ENCODE measurements at regions not wholly inside any gene's neighbourhood (a gene's known extent, or its start where the extent isn't known, plus 50 kb on each side); places are given as distances from the start of the nearest gene placed in this dataset.
A peak's percentile ranks its signal among the peaks of the same experiment; 100 is the strongest.
"Not testable (repeated sequence)": the region's sequence is repeated elsewhere in the genome, so short reads cannot be mapped to it uniquely, and the experiment has no call there.

- no peak for DNase-seq (ENCODE audit: low spot score)
Observed at GRCh38 chr1:70819785-70820184, 227.8 kb downstream of the PTGER3 start.

GRCh38 chr1:70820396-70820795 is 227.2 kb downstream of the PTGER3 start:
- no peak for DNase-seq (ENCODE audit: low spot score)

GRCh38 chr1:70820995-70821394 is 226.6 kb downstream of the PTGER3 start:
- DNase-seq (ENCODE audit: low spot score): no peak

- DNase-seq (ENCODE audit: low spot score): no peak
Observed at GRCh38 chr1:70826428-70826827, 221.2 kb downstream of the PTGER3 start.

- DNase-seq (ENCODE audit: low spot score): no peak
Observed at GRCh38 chr1:70827030-70827429, 220.6 kb downstream of the PTGER3 start.

GRCh38 chr1:70828177-70828576 is 219.4 kb downstream of the PTGER3 start:
- no peak for DNase-seq (ENCODE audit: low spot score)

- DNase-seq (ENCODE audit: low spot score): not testable (repeated sequence)
Observed at GRCh38 chr1:70834365-70834764, 213.3 kb downstream of the PTGER3 start.

GRCh38 chr1:70836456-70836855 is 211.2 kb downstream of the PTGER3 start:
- no peak for DNase-seq (ENCODE audit: low spot score)

GRCh38 chr1:70840260-70840953 is 207.2 kb downstream of the PTGER3 start:
- peak; percentile 2 for DNase-seq (ENCODE audit: low spot score)

- DNase-seq (ENCODE audit: low spot score): no peak
Observed at GRCh38 chr1:70842562-70842961, 205.1 kb downstream of the PTGER3 start.

- DNase-seq (ENCODE audit: low spot score): no peak
Observed at GRCh38 chr1:70843452-70843851, 204.2 kb downstream of the PTGER3 start.

GRCh38 chr1:70847013-70847412 is 200.6 kb downstream of the PTGER3 start:
- no peak for DNase-seq (ENCODE audit: low spot score)

GRCh38 chr1:70855203-70855602 is 192.4 kb downstream of the PTGER3 start:
- no peak for DNase-seq (ENCODE audit: low spot score)

GRCh38 chr1:70856201-70856600 is 191.4 kb downstream of the PTGER3 start:
- no peak for DNase-seq (ENCODE audit: low spot score)

GRCh38 chr1:70863239-70863638 is 184.4 kb downstream of the PTGER3 start:
- no peak for DNase-seq (ENCODE audit: low spot score)

- no peak for DNase-seq (ENCODE audit: low spot score)
Observed at GRCh38 chr1:70864302-70864701, 183.3 kb downstream of the PTGER3 start.

- no peak for DNase-seq (ENCODE audit: low spot score)
Observed at GRCh38 chr1:70866542-70867264, 180.9 kb downstream of the PTGER3 start.

GRCh38 chr1:70871790-70872189 is 175.8 kb downstream of the PTGER3 start:
- DNase-seq (ENCODE audit: low spot score): no peak

- no peak for DNase-seq (ENCODE audit: low spot score)
Observed at GRCh38 chr1:70874063-70874462, 173.6 kb downstream of the PTGER3 start.

GRCh38 chr1:70874818-70875217 is 172.8 kb downstream of the PTGER3 start:
- DNase-seq (ENCODE audit: low spot score): no peak

- no peak for DNase-seq (ENCODE audit: low spot score)
Observed at GRCh38 chr1:70877343-70877742, 170.3 kb downstream of the PTGER3 start.

GRCh38 chr1:70887936-70888335 is 159.7 kb downstream of the PTGER3 start:
- no peak for DNase-seq (ENCODE audit: low spot score)

GRCh38 chr1:70888722-70889121 is 158.9 kb downstream of the PTGER3 start:
- DNase-seq (ENCODE audit: low spot score): no peak

GRCh38 chr1:70890408-70890807 is 157.2 kb downstream of the PTGER3 start:
- DNase-seq (ENCODE audit: low spot score): no peak

Data from SW480 (cell line).